Activated CD8-positive, alpha-beta T cell treated with anti-CD3 and anti-CD28 coated beads for 36 hours (primary cell): ENCODE measurements at regions not wholly inside any gene's neighbourhood (a gene's known extent, or its start where the extent isn't known, plus 50 kb on each side); places are given as distances from the start of the nearest gene placed in this dataset.

ENCODE experiments used
- ATAC-seq: fragments of 200-7000 bp; cut with Tn5 transposase; one replicate; pipeline ENCODE4 v1.10.0; 2021; ENCODE audit warnings: mild to moderate bottlenecking, moderate library complexity
- CTCF ChIA-PET: fragments of 350-600 bp; sonication (Branson Sonifier 250); formaldehyde crosslinking; loops from one replicate; lab custom pipeline; 2021; ENCODE audit warnings: antibody characterized with exemption; lab: Charles Lee
- POLR2A ChIA-PET: fragments of 350-600 bp; sonication (Branson Sonifier 250); formaldehyde crosslinking; loops from one replicate; lab custom pipeline; 2021; ENCODE audit warnings: antibody characterized with exemption; lab: Charles Lee
- DNase-seq: peaks from one replicate; pipeline ENCODE4 v3.0.0-alpha.2; 2020
- H3K27ac Mint-ChIP-seq: one replicate; pipeline ENCODE4 v1.8.0; 2021; ENCODE audit warnings: mild to moderate bottlenecking, mixed read lengths
- H3K27me3 Mint-ChIP-seq: one replicate; pipeline ENCODE4 v1.8.0; 2021; ENCODE audit warnings: mixed read lengths
- H3K36me3 Mint-ChIP-seq: one replicate; pipeline ENCODE4 v1.8.0; 2021; ENCODE audit warnings: low read depth, mixed read lengths
- H3K4me1 Mint-ChIP-seq: one replicate; pipeline ENCODE4 v1.8.0; 2021; ENCODE audit warnings: low read depth, mixed read lengths
- H3K4me3 Mint-ChIP-seq: one replicate; pipeline ENCODE4 v1.8.0; 2021; ENCODE audit warnings: mild to moderate bottlenecking, moderate library complexity, mixed read lengths
- H3K9me3 Mint-ChIP-seq: one replicate; pipeline ENCODE4 v1.8.0; 2021; ENCODE audit warnings: mixed read lengths
- CTCF ChIP-seq: fragments of 200-600 bp; IDR thresholded peaks from one replicate; pipeline ENCODE4 v1.8.0; 2022; ENCODE audit warnings: antibody characterized with exemption, mild to moderate bottlenecking
- intact Hi-C: fragments of 100-400 bp; cut with micrococcal nuclease; formaldehyde crosslinking; loops from one replicate; pipeline ENCODE4 v1.10.0; 2022

- no peak overlapping the region for H3K4me3 Mint-ChIP-seq
- DNase-seq = no peak
- ChIA-PET POLR2A (no interaction called here), CTCF (no interaction called here)
- H3K9me3 Mint-ChIP-seq = peaks cover 4% of the 10 kb centered on the region
- no peaks in the 10 kb centered on the region for H3K4me1 Mint-ChIP-seq
- H3K27ac Mint-ChIP-seq = no peak overlapping the region
- no peaks in the 10 kb centered on the region for H3K36me3 Mint-ChIP-seq
- no peak for ATAC-seq
- no peak for TF ChIP-seq CTCF
- peaks cover 2% of the 10 kb centered on the region for H3K27me3 Mint-ChIP-seq
- intact Hi-C loops = no loop called here
These were observed 66.0 kb downstream of the ACTL7B start for GRCh38 chr9:108789742-108790141.

DNA sequence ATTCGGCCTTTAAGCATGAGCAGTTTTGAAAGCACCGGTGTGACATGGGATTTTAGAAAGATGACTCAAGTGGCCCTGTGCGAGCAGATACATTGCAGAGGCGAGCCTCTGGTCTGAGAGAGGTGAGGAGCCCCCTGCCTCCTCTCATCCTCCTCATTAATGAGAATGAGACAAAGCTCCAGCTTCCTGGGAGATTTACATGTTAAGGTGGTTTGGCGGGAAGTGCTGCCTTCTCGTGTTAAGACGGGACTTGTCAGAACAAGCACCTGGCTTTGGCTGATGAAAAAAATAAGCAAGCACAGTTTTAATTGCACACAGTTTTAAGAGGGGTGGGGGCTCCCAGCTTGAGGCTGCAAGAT is 68.1 kb downstream of the ACTL7B start:
- no peak overlapping the region for H3K27ac Mint-ChIP-seq
- TF ChIP-seq CTCF = no peak
- no peak for DNase-seq
- H3K36me3 Mint-ChIP-seq = no peaks in the 10 kb centered on the region
- H3K4me3 Mint-ChIP-seq = no peak overlapping the region
- ChIA-PET POLR2A (no interaction called here), CTCF (interaction anchor here (1.2 kb wide), 1 partner anchor 9 kb away, joined by 3 read pairs; no protein-coding TSS in a partner anchor)
- H3K27me3 Mint-ChIP-seq = peaks cover 6% of the 10 kb centered on the region
- intact Hi-C loops = no loop called here
- peaks cover 4% of the 10 kb centered on the region for H3K9me3 Mint-ChIP-seq
- no peak for ATAC-seq
- peaks cover 5% of the 10 kb centered on the region for H3K4me1 Mint-ChIP-seq

- no peaks in the 10 kb centered on the region for H3K36me3 Mint-ChIP-seq
- ChIA-PET POLR2A (no interaction called here), CTCF (interaction anchor here (1.2 kb wide), 1 partner anchor 10 kb away, joined by 3 read pairs; no protein-coding TSS in a partner anchor)
- H3K4me3 Mint-ChIP-seq = no peak overlapping the region
- intact Hi-C loops = no loop called here
- no peak for DNase-seq
- no peak overlapping the region for H3K27ac Mint-ChIP-seq
- H3K4me1 Mint-ChIP-seq = peaks cover 5% of the 10 kb centered on the region
- no peak for ATAC-seq
- H3K27me3 Mint-ChIP-seq = peaks cover 6% of the 10 kb centered on the region
- TF ChIP-seq CTCF = no peak
- peaks cover 4% of the 10 kb centered on the region for H3K9me3 Mint-ChIP-seq
These were observed 68.7 kb downstream of the ACTL7B start for GRCh38 chr9:108786901-108787689.

- Mint-ChIP-seq H3K9me3 (peaks cover 4% of the 10 kb centered on the region), H3K27me3 (peaks cover 6% of the 10 kb centered on the region), H3K27ac (no peak overlapping the region), H3K4me1 (peaks cover 5% of the 10 kb centered on the region), H3K36me3 (no peaks in the 10 kb centered on the region), H3K4me3 (no peak overlapping the region)
- no peak for DNase-seq
- no peak for TF ChIP-seq CTCF
- ChIA-PET CTCF (no interaction called here), POLR2A (no interaction called here)
- ATAC-seq = no peak
- intact Hi-C loops = no loop called here
These were observed 69.5 kb downstream of the ACTL7B start for GRCh38 chr9:108786322-108786721.

DNA sequence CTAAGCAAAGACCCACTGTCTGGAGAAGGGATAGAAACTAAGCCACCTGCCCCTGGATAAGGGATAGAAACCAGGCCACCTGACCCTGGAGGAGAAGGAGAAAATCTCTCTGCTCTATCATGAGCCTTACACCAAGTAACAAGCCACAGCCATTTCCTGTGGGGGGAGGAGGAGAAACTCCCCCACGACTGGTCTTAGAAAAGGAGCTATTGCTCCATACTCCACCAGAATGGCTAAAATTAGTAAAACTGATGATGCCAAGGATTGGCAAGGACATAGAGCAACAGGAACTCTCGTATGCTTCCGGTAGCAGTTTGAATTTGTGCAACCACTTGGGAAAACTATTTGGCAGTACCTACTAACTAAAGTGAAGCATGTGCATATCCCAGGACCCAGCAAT is 70.8 kb downstream of the ACTL7B start:
- no peak for TF ChIP-seq CTCF
- no peak overlapping the region for H3K4me3 Mint-ChIP-seq
- peaks cover 7% of the 10 kb centered on the region for H3K27me3 Mint-ChIP-seq
- no peak for ATAC-seq
- no peaks in the 10 kb centered on the region for H3K36me3 Mint-ChIP-seq
- peaks cover 5% of the 10 kb centered on the region for H3K4me1 Mint-ChIP-seq
- DNase-seq = no peak
- no peak overlapping the region for H3K27ac Mint-ChIP-seq
- H3K9me3 Mint-ChIP-seq = peaks cover 4% of the 10 kb centered on the region
- POLR2A ChIA-PET = no interaction called here
- intact Hi-C loops = no loop called here
- CTCF ChIA-PET = interaction anchor here (1.5 kb wide), 1 partner anchor 23 kb away, joined by 3 read pairs; no protein-coding TSS in a partner anchor
